Lung microvascular endothelial cell (primary cell): ENCODE measurements at regions not wholly inside any gene's neighbourhood (a gene's known extent, or its start where the extent isn't known, plus 50 kb on each side); places are given as distances from the start of the nearest gene placed in this dataset.
"Not testable (repeated sequence)": the region's sequence is repeated elsewhere in the genome, so short reads cannot be mapped to it uniquely, and the experiment has no call there.

Experiments used
- DNase-seq, 2 donors: peaks; one replicate each; pipeline versions ENCODE4 v3.0.0 to v3.0.0-alpha.2; 2010; ENCODE audit warnings: low read depth in 2 of 2

DNA sequence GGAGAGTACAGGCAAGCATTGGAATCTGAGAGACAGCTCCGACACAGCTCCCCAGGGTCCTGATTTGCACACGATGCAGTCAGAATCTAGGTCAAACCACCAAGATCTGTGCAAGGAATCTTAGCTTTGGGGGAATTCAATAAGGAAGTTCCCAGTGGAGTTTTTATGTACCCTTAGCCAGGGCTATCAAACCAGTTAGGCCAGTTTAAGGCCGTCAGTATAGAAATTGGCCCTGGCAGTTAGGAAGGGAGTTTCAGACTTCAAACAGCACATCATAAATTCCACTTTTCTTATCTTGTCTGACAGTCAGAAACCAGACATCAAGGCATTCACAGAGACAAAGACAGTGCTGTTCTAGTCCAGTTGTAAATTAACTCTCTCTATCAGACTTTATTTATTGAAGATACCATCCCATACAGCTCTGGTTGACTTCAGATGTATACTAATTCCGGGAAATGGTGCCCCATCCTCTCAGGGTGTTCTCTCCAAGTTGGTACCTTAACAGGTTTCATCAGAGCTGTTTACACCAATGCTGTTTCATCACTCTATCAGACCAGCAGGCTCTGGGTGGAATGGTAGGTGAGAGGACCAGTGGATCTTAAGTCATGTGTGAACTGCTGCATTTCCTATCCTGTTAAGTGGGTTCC, 157.5 kb upstream of the ATF7IP start:
- no peak for DNase-seq

DNA sequence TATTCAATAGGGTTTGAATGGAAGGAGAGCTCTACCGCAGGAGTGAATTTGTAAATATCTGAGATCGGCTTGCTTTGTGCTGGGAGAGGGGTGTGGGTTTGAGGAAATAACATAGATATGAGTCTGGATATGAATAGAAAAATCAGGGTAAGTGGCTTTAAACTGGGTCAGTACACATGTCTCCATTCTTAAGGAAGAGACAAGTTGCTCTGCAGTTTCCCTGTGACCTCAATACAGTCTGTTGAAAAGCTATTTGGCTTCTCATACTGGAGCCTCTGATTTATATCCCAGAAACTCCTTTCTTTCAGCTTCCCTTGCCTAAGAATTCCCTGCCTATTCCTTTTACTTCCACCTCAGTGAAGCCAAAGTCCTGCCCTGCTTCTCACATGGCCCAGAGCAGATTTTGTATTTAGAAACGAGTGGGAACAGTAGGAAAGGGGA, 153.5 kb upstream of the ATF7IP start:
- no peak for DNase-seq

DNA sequence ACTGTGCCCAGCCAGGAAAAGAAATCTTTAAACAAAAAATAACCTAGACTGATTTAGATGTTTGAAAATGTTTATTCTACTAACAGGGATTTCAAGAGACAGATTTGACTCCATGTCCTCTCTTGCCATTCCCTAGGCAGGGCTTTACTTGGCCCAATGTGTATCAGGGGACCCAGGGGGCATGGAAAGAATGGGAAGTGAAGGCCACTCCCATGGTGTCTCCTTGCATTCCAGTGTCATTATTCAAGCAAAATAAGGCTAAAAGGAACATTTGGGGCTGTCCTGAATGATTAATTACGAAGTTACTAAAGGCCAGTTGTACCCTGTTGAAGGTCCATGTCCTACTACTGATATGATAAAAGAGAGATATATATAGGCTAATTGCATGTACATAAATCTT, 151.9 kb upstream of the ATF7IP start:
- no peak for DNase-seq

DNA sequence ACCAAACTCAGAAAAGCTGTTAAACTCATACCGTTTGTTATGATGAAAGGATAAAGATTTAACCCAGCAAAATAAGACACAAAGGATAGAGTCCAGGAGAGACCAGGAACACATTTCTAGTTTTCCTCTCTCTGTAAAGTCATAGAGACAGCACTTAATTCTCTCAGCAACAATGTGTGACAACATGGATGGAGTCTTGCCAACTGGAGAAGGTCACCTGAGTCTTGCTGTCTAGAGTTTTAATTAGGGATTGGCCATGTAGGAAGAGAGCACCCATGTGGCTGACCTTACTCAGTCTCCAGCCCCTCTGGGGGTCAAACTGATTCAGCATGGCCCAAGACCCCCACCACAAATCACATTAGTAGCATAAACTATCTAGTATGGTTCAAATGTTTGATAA, 151.0 kb upstream of the ATF7IP start:
- DNase-seq = no peak

DNA sequence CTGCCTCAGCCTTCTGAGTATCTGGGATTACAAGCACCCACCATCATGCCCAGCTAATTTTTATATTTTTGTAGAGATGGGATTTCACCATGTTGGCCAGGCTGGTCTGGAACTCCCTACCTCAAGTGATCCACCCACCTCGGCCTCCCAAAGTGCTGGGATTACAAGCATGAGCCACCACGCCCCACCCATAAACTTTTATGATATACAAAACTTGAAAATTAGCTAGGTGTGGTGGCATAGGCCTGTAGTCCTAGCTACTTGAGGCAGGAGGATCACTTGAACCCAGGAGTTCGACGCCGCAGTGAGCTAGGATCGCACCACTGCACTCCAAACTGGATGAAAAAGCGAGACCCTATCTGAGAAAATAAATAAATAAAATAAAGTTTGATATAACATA, 149.5 kb upstream of the ATF7IP start:
- not testable (repeated sequence) for DNase-seq

DNA sequence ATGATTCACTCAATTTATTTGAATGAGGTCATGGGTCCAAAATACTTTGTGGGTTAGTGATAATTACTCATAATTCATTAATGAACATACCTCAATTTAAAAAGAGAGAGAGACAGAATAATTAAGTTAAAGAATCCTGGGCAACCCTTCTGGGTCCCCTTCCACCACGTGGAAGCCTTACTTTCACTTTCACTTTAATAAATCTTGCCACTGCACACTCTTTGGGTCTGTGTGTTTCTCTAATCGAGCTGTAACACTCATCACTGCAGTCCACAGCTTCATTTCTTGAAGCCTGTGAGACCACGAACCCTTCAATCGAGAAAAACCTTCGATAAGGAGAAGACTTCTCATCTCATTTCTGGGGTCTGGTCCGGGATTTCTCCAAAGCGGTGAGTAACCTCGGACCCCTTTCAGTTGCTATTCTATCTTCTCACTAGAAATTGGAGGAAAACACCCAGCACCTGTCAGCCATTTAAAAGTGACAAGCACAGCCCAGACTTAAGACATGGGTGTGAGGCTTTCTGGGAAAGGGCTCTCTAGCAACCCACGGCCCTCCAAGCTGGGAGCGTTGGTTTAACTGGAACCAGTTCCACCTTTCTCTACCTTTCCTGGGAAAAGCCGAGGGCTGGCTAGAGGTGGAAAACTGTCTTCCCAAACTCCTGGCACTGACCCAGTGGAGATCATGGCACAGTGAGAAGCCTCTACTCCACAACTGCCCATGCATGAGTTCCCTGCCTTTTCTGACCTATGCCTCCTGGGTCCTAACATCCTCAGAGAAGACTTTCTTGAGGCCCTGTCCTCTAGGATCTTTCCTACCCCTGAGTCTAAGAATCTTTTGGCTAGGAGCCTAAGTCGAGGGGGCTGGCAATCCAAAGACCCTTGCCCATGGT, 148.8 kb upstream of the ATF7IP start:
- peak; percentile 17 to 28 for DNase-seq

DNA sequence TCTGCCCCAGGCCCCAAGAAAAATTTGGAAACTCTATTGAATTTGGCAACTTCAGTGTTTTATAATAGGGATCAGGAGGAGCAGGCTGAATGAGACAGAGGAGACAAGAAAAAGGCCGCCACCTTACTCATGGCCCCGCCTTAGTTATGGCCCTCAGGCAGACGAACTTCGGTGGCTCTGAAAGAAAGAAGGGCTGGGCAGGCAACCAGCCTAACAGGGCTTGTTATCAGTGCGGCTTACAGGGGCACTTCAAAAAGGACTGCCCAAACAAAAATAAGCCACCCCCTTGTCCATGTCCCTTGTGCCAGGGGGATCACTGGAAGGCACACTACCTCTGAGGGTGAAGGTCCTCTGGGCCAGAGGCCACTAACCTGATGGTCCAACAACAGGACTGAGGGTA, 146.3 kb upstream of the ATF7IP start:
- no peak for DNase-seq

DNA sequence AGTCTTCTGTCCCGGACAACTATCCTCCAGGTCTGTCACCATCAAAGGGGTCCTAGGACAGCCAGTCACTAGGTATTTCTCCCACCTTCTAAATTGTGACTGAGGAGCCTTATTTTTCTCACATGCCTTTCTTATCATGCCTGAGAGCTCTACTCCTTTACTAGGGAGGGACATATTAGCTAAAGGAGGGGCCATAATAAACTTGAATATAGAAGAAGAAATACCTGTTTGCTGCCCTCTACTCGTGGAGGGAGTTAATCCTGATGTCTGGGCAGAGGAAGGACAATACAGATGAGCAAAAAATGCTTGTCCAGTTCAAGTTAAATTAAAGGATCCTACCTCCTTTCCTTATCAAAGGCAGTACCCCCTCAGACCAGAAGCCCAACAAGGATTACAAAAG, 145.8 kb upstream of the ATF7IP start:
- not testable (repeated sequence) for DNase-seq

DNA sequence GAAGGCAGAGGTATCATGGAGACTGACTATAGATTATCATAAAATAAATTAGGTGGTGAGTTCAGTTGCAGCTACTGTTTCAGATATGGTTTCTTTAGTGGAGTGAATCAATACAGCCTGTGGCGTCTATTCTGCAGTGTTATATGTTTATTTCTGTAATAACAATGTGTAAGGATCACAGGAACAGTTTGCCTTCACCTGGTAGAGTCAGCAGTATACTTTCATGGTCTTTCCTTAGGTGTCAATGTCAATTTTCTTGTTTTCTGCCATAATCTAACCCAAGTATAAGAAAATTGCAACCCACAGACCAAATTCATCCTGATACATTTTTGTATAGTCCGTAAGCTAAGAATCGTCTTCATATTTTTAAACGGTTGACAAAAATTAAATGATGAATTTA, 140.4 kb upstream of the ATF7IP start:
- DNase-seq = no peak

DNA sequence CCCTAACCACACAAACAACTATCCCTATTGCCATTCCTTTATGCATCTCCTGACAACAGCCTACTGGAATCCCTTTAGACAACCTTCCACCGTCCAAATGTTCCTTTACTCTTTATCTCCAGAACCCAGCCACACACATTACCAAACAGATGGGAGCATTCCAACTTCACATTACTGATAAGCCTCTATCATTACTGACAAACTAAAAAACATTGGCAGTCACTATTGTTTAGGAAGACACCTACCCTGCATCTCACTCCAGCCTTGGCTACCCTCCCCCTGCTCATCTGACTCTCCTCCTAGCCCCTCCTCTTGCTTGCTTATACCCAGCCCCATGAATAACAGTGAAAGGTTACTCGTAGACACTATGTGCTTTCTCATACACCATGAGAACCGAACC, 130.3 kb upstream of the ATF7IP start:
- DNase-seq = not testable (repeated sequence)

DNA sequence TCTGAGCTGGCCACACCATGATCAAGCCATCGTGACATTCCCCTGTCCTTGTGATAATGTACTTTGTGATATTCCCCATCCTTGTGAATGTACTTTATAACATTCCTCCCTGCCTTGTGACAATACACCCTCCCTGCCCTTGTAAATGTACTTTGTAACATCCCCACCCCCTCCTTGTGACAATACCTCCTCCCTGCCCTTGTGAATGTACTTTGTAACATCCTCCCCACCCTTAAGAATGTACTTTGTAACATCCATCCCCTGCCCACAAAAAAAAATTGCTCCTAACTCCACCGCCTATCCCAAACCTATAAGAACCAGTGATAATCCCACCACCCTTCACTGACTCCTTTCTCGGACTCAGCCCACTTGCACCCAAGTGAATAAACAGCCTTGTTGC, 128.8 kb upstream of the ATF7IP start:
- DNase-seq = not testable (repeated sequence)

DNA sequence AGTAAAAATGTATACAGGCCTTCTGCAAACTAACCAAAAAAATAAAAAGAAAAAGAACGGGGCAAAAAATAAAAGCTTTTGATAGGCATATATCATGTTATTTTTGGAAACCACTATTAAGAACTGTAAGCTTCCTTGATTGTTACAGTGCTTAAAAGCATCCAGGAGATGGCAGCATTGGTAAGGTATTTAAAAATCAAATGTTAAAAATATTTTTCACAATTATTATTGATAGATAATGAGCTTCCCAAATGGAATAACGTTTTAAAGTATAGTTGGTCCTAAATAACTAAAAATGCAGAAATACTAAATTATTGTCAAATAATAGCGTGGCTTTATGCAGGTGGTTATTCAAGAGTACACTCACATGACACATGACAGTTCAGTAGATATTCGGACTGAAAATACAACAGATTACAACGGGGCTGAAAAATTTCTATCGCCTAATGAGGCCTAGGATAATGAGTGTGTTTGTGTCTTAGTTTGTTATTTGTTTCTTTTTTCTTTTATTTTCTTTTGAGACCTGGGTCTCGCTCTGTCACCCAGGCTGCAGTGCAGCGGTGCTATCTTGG, 127.2 kb upstream of the ATF7IP start:
- peak; percentile 64 to 69 for DNase-seq

DNA sequence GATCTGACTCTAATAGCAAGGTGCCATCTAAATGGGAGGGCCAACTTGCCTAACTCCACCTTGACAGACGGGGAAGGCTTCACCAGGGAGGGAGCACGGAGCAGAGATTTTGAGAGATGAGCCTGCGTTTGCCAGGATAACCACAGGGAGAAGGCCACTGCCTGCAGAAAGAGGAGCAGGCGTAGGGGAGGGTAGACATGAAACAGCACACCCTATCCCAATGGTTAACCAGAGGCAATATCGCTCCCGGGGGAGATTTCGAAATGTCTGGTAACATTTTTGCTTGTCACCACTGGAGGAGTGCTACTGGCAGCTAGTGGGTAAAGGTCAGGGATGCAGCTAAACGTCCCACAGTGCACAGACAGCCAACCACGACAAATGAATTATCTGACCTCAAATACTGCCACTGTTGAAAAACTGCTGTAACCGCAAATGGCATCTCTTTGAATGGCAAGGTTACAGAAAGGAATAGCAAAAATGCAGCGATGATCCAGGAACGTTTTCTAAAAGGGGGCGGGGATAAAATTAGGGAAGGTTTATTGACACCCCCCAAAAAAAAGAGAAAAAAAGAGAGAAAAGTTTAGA, 126.0 kb upstream of the ATF7IP start:
- no peak for DNase-seq

DNA sequence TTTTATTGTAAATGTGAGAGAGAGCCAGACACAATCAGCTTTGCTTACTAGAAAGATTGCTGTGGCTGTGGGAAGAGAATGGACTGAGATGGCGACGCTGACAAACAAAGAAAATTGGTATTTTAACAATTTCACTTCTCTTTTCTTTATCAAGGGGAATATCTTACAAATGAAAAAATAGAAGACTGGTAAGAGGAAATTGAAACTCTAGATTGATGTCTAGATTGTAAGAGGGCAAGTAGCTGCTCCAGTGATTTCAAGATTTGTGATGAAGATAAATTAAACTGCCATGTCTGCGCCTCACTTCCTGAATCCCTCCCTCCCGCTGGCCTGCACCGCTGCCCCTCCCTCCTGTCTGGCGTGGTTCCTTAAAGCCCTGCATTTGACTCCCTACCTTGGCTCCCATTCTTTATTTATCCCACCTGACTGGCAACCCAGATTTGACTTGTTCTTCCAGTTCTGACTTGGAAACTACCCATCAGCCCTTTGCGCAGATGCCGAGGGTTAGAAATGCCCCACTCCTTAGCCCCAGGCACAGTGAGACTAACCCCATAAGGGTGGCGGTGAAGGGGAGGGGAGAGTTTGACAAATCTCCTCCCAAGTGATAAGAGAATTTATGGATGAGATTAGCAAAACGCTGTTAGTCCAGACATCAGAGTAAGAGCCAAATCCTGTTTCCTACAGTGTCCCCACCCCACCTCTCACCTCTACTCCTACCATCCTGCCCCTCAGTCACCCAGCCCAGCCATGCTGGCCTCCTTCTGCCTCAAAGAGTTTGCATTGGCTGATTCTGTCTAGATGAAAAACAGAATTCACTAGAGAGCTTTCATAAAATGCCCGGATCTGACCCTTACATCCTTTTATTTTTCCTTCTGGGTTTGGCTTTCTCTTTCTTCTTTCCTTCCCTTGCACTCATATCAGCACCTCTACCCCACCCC, 125.3 kb upstream of the ATF7IP start:
- DNase-seq = no peak

DNA sequence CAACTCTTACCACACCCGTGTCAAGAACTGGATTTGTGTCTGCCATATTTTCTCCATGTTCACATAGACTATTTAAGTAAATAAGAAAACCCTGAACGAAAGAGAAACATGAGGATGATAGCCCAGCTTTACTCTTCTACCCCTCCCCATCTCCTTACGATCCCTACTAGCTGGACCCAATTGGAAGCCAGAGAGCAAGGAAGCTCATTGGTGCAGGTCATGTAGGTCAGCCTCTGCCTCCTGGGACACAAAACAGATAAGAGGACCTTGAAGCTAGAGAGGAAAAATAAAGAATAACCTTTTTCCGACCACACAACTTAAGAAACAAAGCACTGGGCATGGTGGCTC, 124.6 kb upstream of the ATF7IP start:
- no peak for DNase-seq

DNA sequence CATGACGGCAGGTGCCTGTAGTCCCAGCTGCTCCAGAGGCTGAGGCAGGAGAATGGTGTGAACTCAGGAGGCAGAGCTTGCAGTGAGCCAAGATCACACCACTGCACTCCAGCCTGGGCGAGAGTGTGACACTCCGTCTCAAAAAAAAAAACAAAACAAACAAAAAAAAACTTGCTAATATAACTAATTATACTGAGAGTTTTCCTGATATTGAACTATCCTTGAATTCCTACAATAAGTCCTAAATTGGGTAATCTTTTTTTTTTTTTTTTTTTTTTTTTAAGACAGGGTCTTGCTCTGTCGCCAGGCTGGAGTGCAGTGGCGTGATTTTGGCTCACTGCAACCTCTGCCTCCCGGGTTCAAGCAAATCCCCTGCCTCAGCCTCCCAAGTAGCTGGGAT, 122.7 kb upstream of the ATF7IP start:
- DNase-seq = not testable (repeated sequence)

DNA sequence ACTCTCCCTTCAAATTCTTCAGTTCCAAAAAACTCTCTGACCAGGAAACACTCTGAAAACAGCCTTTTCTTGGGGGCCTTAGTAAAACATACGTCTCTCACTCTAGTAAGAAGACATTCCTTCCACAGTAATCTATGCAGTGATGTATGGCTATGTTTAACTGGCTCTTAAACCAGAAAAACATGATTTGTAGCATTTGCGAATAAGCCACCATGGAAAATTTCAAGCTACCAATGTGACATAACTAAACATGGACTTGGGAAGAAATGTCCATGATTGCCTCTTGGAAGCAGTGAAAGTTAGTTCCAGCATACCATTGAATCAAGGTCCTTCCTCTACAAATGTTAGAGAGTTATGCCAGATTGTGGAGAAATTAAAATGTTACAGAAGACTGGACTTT, 121.5 kb upstream of the ATF7IP start:
- DNase-seq = no peak

DNA sequence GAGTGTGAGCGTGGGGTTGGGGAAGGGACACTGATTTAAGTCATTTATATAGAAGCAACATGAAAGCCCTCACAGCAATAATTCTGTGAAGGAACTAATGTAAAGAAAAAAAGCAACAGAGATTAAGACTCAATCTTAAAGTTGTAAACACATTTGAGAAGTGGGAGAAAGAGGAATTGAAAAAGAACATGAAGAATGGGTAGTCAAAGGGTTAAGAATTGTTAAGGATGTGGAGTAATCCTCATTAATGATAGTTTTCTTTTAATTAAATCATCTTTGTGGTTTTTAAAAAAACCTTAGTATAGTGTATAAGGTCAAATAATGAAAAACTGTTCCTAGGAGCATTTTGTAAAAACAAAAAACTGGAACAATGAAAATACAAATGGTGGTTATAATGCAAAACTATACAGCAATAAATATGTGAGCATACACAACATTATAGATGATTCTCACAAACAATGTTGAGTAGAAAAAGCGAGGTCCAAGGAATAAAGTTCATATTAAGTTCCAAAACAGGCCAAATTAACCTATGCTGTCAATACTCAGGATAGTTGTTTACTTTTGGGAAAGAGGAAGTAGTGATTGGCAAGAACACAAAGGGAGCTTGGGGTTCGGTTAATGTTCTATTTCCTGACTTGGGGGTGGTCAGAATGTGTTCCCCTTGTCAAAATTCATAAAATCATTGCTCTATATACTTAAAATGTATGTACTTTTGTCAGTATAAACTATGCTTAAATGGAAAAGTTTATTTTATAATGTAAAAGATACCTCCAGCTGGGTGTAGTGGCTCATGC, 120.4 kb upstream of the ATF7IP start:
- peak; percentile 18 to 26 for DNase-seq

DNA sequence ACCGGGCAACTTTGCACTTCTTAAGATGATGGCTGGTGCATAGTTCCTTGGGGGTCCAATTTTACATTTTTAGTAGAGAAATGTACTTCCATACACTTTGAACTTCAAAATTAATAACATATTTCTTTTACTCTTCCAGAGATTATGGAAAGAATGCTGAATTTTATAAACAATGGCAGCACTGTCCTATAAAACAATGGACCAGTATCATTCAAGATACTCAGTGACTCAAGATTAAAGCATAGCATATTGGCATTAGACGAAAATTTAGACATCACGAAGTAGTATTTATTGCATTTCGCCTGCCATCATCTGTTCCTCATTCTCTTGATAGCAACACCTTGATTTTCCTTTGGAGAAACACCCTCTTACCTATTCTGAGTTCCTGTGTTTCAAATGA, 118.3 kb upstream of the ATF7IP start:
- no peak for DNase-seq

DNA sequence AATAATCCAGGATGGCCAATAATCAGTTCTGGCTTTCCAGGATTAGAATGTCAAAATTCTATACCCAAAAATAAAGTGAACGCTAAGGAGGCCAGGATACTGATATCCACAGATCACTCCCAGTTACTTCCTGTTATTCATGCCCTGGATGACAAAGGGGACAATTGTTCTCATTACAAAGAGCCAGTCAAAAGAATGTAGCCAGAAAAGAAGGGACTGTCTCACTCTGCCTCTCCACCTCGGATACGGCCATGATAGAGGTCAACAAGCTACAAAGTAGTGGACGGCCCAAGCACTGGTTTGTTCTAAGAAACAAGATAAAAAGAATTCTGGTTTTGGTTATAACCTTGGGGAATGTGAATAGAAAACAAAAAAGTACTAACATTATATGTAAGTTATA, 116.1 kb upstream of the ATF7IP start:
- peak; percentile 20 to 65 for DNase-seq
